B cell (primary cell): ENCODE measurements at regions not wholly inside any gene's neighbourhood (a gene's known extent, or its start where the extent isn't known, plus 50 kb on each side); places are given as distances from the start of the nearest gene placed in this dataset.
"Not testable (repeated sequence)": the region's sequence is repeated elsewhere in the genome, so short reads cannot be mapped to it uniquely, and the experiment has no call there.

Source experiments
- ATAC-seq: fragments of 200-7000 bp; cut with Tn5 transposase; one replicate; pipeline ENCODE4 v1.10.0; 2021; ENCODE audit warnings: low read depth, mild to moderate bottlenecking, moderate number of reproducible peaks, moderate library complexity
- CTCF ChIA-PET: fragments of 350-600 bp; sonication (Branson Sonifier 250); formaldehyde crosslinking; loops from one replicate; lab custom pipeline; 2021; ENCODE audit warnings: antibody characterized with exemption, inconsistent platforms; lab: Charles Lee
- POLR2A ChIA-PET: fragments of 350-600 bp; sonication (Branson Sonifier 250); formaldehyde crosslinking; loops from one replicate; lab custom pipeline; 2021; ENCODE audit warnings: antibody characterized with exemption; lab: Charles Lee
- DNase-seq: peaks from one replicate; pipeline ENCODE4 v3.0.0; 2013
- H2AFZ ChIP-seq: 2 replicates; pipeline ENCODE4 v1.6.1; 2012; ENCODE audit warnings: mild to moderate bottlenecking, low read depth, low read length; ENCODE audit not compliant: insufficient read depth, poor library complexity, severe bottlenecking
- H3K27ac ChIP-seq, 2 donors: 1 replicate in 1 of 2; 2 replicates in 1 of 2; pipeline ENCODE4 v1.5.1; 2012 to 2013; ENCODE audit warnings: low read length in 2 of 2, mild to moderate bottlenecking in 2 of 2, moderate library complexity in 1 of 2
- H3K27me3 ChIP-seq, 4 experiments: fragments of 200-600 bp in 1 of 4; sonication (generic) in 1 of 4; replicated peaks in 1 of 4; 1 replicate in 2 of 4; 2 replicates in 2 of 4; pipeline versions ENCODE4 v1.6.1 to v1.7.0; 2013 to 2016; ENCODE audit warnings: low read length in 3 of 4, mild to moderate bottlenecking in 2 of 4, mixed read lengths in 1 of 4, moderate library complexity in 1 of 4; ENCODE audit not compliant: insufficient read depth in 4 of 4, control insufficient read depth in 3 of 4; ENCODE audit errors: control extremely low read depth in 1 of 4
- H3K36me3 ChIP-seq, 2 experiments: replicated peaks in 1 of 2; 1 replicate in 1 of 2; 2 replicates in 1 of 2; pipeline versions ENCODE4 v1.6.1 to v1.7.1; 2013; ENCODE audit warnings: low read length in 1 of 2; ENCODE audit not compliant: insufficient read depth in 2 of 2, control insufficient read depth in 1 of 2; ENCODE audit errors: control extremely low read depth in 1 of 2, extremely low read depth in 1 of 2
- H3K4me1 ChIP-seq, 2 donors: fragments of 200-600 bp in 1 of 2; sonication (generic) in 1 of 2; 1 replicate in 1 of 2; 2 replicates in 1 of 2; pipeline versions ENCODE4 v1.5.1 to v1.6.1; 2013 to 2017; ENCODE audit warnings: low read length in 2 of 2; ENCODE audit not compliant: control insufficient read depth in 2 of 2, insufficient read depth in 2 of 2
- H3K4me2 ChIP-seq: replicated peaks from 2 replicates; pipeline ENCODE3; 2012; ENCODE audit warnings: mild to moderate bottlenecking, low read depth, low read length; ENCODE audit not compliant: poor library complexity, severe bottlenecking
- H3K4me3 ChIP-seq, 5 experiments: fragments of 200-600 bp in 1 of 5; sonication (generic) in 1 of 5; 1 replicate in 3 of 5; 2 replicates in 2 of 5; pipeline versions ENCODE4 v1.5.1 to v1.7.0; 2011 to 2016; ENCODE audit warnings: low read length in 4 of 5, mild to moderate bottlenecking in 4 of 5, low read depth in 2 of 5, control low read depth in 1 of 5, moderate library complexity in 1 of 5; ENCODE audit not compliant: insufficient read depth in 1 of 5; ENCODE audit errors: control extremely low read depth in 1 of 5, extremely low read depth in 1 of 5
- H3K79me2 ChIP-seq: fragments of 200-600 bp; sonication (generic); one replicate; pipeline ENCODE4 v1.6.0; 2016; ENCODE audit warnings: low read length; ENCODE audit not compliant: control insufficient read depth, insufficient read depth
- H3K9ac ChIP-seq: fragments of 200-600 bp; sonication (generic); 2 replicates; pipeline ENCODE4 v1.6.1; 2017; ENCODE audit warnings: mild to moderate bottlenecking, low read length, moderate library complexity
- H3K9me3 ChIP-seq, 3 donors: one replicate each; pipeline versions ENCODE4 v1.6.1 to v1.7.1; 2013; ENCODE audit warnings: low read length in 2 of 3; ENCODE audit not compliant: control insufficient read depth in 2 of 3, insufficient read depth in 1 of 3; ENCODE audit errors: control extremely low read depth in 1 of 3
- H4K20me1 ChIP-seq: 2 replicates; pipeline ENCODE4 v1.6.0; 2012; ENCODE audit warnings: mild to moderate bottlenecking, low read length; ENCODE audit not compliant: insufficient read depth, control insufficient read depth, poor library complexity, severe bottlenecking
- H3K27ac Mint-ChIP-seq: one replicate; pipeline ENCODE4 v1.8.0; 2021; ENCODE audit warnings: mixed read lengths
- H3K27me3 Mint-ChIP-seq: one replicate; pipeline ENCODE4 v1.8.0; 2021; ENCODE audit warnings: mixed read lengths
- H3K4me1 Mint-ChIP-seq: one replicate; pipeline ENCODE4 v1.8.0; 2021; ENCODE audit warnings: mixed read lengths
- H3K4me3 Mint-ChIP-seq: one replicate; pipeline ENCODE4 v1.8.0; 2021; ENCODE audit warnings: mixed read lengths
- H3K9me3 Mint-ChIP-seq: one replicate; pipeline ENCODE4 v1.8.0; 2022; ENCODE audit warnings: mixed read lengths; ENCODE audit not compliant: insufficient read depth
- EZH2 ChIP-seq: IDR thresholded peaks from 2 replicates; pipeline ENCODE4 v1.6.1; 2012; ENCODE audit warnings: borderline replicate concordance, low read depth, mild to moderate bottlenecking, moderate library complexity, low read length; ENCODE audit not compliant: insufficient read depth, poor library complexity, severe bottlenecking
- WGBS: methylation state at CpG from one replicate; pipeline ENCODE4 v1.1.5; 2013; ENCODE audit warnings: missing lambda C conversion rate; ENCODE audit not compliant: insufficient coverage; 5-methylcytosine and 5-hydroxymethylcytosine counted together
- intact Hi-C: fragments of 100-400 bp; cut with micrococcal nuclease; formaldehyde crosslinking; loops from one replicate; pipeline ENCODE4 v1.10.0; 2022
- TF ChIP-seq, protein P1 (sequence below): fragments of 200-600 bp; IDR thresholded peaks from one replicate; pipeline ENCODE4 v1.8.0; 2022; ENCODE audit warnings: antibody characterized with exemption, mild to moderate bottlenecking

DNA sequence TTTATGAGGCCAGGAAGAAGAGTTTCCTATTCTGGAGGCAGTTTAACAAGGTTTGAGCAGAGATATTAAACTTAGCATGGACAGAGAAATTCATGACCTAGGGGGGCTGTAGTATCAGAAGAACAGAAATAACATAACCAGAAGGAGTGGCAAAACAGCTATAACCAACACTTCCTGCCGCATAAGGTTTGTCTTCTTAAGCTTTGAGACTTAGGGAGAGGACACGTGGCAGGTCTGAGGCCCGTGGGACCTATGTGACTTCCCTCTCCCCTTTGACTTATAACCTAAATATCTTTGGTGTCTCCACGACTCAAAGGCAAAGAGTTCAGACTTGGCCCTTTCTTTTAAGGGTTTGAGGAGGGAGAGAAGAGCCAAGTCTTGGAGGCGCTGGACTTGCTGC lies 119.1 kb upstream of the PZP start:
- ATAC-seq (no peak), DNase-seq (no peak)
- H3K27ac Mint-ChIP-seq, result no peak overlapping the region
- no peak overlapping the region for H3K4me3 Mint-ChIP-seq
- H3K27me3 Mint-ChIP-seq, result no peaks in the 10 kb centered on the region
- TF ChIP-seq, protein P1, sequence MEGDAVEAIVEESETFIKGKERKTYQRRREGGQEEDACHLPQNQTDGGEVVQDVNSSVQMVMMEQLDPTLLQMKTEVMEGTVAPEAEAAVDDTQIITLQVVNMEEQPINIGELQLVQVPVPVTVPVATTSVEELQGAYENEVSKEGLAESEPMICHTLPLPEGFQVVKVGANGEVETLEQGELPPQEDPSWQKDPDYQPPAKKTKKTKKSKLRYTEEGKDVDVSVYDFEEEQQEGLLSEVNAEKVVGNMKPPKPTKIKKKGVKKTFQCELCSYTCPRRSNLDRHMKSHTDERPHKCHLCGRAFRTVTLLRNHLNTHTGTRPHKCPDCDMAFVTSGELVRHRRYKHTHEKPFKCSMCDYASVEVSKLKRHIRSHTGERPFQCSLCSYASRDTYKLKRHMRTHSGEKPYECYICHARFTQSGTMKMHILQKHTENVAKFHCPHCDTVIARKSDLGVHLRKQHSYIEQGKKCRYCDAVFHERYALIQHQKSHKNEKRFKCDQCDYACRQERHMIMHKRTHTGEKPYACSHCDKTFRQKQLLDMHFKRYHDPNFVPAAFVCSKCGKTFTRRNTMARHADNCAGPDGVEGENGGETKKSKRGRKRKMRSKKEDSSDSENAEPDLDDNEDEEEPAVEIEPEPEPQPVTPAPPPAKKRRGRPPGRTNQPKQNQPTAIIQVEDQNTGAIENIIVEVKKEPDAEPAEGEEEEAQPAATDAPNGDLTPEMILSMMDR, result no peak
- no peak for TF ChIP-seq EZH2
- H4K20me1 ChIP-seq, result no peaks in the 10 kb centered on the region
- no peak overlapping the region for H3K9ac ChIP-seq
- H3K4me1 ChIP-seq, result peaks cover 0 to 9% of the 10 kb centered on the region in 2 donors
- ChIA-PET CTCF (no interaction called here), POLR2A (no interaction called here)
- no peaks in the 10 kb centered on the region for H3K9me3 Mint-ChIP-seq
- WGBS, result 100% methylated on average over 1 of the region's 5 CpGs
- no peak overlapping the region for H3K4me2 ChIP-seq
- peaks cover 0 to 6% (median 0%) of the 10 kb centered on the region in 4 experiments for H3K27me3 ChIP-seq
- H2AFZ ChIP-seq, result no peak overlapping the region
- peaks cover 4% of the 10 kb centered on the region for H3K4me1 Mint-ChIP-seq
- intact Hi-C loops, result no loop called here
- no peaks in the 10 kb centered on the region for H3K36me3 ChIP-seq
- H3K9me3 ChIP-seq, result no peaks in the 10 kb centered on the region
- no peak overlapping the region for H3K4me3 ChIP-seq
- no peak overlapping the region for H3K27ac ChIP-seq
- H3K79me2 ChIP-seq, result no peaks in the 10 kb centered on the region

GRCh38 chr12:9326849-9327248 lies 118.7 kb upstream of the PZP start:
- intact Hi-C loops, POLR2A ChIA-PET: not testable (repeated sequence)

More at GRCh38 chr12:9326849-9327248, 118.7 kb upstream of the PZP start:
- H3K4me1 ChIP-seq, H3K79me2 ChIP-seq, H3K9ac ChIP-seq, H3K9me3 Mint-ChIP-seq, H3K4me3 Mint-ChIP-seq, CTCF ChIA-PET, H3K27me3 Mint-ChIP-seq, H3K36me3 ChIP-seq, ATAC-seq, H3K4me3 ChIP-seq, H3K27ac ChIP-seq, H4K20me1 ChIP-seq, H3K9me3 ChIP-seq, DNase-seq, H2AFZ ChIP-seq, H3K27ac Mint-ChIP-seq, H3K4me2 ChIP-seq, H3K4me1 Mint-ChIP-seq, H3K27me3 ChIP-seq: not testable (repeated sequence)
- WGBS, result 97% methylated on average over 11 of the region's 14 CpGs
